Caki2 (cell line): ENCODE measurements at regions not wholly inside any gene's neighbourhood (a gene's known extent, or its start where the extent isn't known, plus 50 kb on each side); places are given as distances from the start of the nearest gene placed in this dataset.

Experiments used
- DNase-seq: peaks from one replicate; pipeline ENCODE4 v3.0.0-alpha.2; 2015; ENCODE audit warnings: low read depth
- in situ Hi-C: cut with HindIII; loops from 2 replicates; pipeline ENCODE4 v1.10.0; 2016; ENCODE audit warnings: low sequenced_read_pairs, low pct_unique_long_range_greater_than_20kb, mixed read lengths

GRCh38 chr2:19708776-19709175 is 193.0 kb downstream of the TTC32 start:
- in situ Hi-C loops = no loop called here
- no peak for DNase-seq

GRCh38 chr2:19706332-19706731 is 195.5 kb downstream of the TTC32 start:
- in situ Hi-C loops = no loop called here
- DNase-seq = no peak

- in situ Hi-C loops = no loop called here
- no peak for DNase-seq
These were observed 199.5 kb downstream of the TTC32 start for GRCh38 chr2:19702267-19702666.

GRCh38 chr2:19700861-19701585 is 200.8 kb downstream of the TTC32 start:
- in situ Hi-C loops = no loop called here
- DNase-seq = no peak

- in situ Hi-C loops = no loop called here
- no peak for DNase-seq
These were observed 204.7 kb downstream of the TTC32 start for GRCh38 chr2:19697131-19697530.

GRCh38 chr2:19695706-19696105 is 206.1 kb downstream of the TTC32 start:
- DNase-seq = no peak
- in situ Hi-C loops = no loop called here

- DNase-seq = no peak
- in situ Hi-C loops = no loop called here
These were observed 209.9 kb downstream of the TTC32 start for GRCh38 chr2:19691892-19692291.

GRCh38 chr2:19690429-19690828 is 211.4 kb downstream of the TTC32 start:
- no peak for DNase-seq
- in situ Hi-C loops = no loop called here

GRCh38 chr2:19689646-19690168 is 212.1 kb downstream of the TTC32 start:
- DNase-seq = no peak
- in situ Hi-C loops = no loop called here

- in situ Hi-C loops = no loop called here
- no peak for DNase-seq
These were observed 213.7 kb downstream of the TTC32 start for GRCh38 chr2:19688059-19688458.

GRCh38 chr2:19687017-19687659 is 214.6 kb downstream of the TTC32 start:
- in situ Hi-C loops = no loop called here
- DNase-seq = no peak

- in situ Hi-C loops = no loop called here
- DNase-seq = no peak
These were observed 215.3 kb downstream of the TTC32 start for GRCh38 chr2:19686439-19686838.

GRCh38 chr2:19685731-19686130 is 216.1 kb downstream of the TTC32 start:
- in situ Hi-C loops = no loop called here
- peak; percentile 18 for DNase-seq

GRCh38 chr2:19684516-19684915 is 217.3 kb downstream of the TTC32 start:
- in situ Hi-C loops = no loop called here
- no peak for DNase-seq

GRCh38 chr2:19683556-19683955 is 218.2 kb downstream of the TTC32 start:
- in situ Hi-C loops = no loop called here
- no peak for DNase-seq

- in situ Hi-C loops = no loop called here
These were observed 219.3 kb downstream of the TTC32 start for GRCh38 chr2:19682493-19682892.

GRCh38 chr2:19677825-19678518 is 223.8 kb downstream of the TTC32 start:
- in situ Hi-C loops = no loop called here
- DNase-seq = no peak

More at GRCh38 chr2:19682493-19682892, 219.3 kb downstream of the TTC32 start:
- peak; percentile 86 for DNase-seq

- in situ Hi-C loops = no loop called here
- DNase-seq = no peak
These were observed 224.5 kb downstream of the TTC32 start for GRCh38 chr2:19677215-19677777.

GRCh38 chr2:19676770-19677169 is 225.0 kb downstream of the TTC32 start:
- in situ Hi-C loops = no loop called here
- DNase-seq = no peak
